ENCODE measurements at regions not wholly inside any gene's neighbourhood (a gene's known extent, or its start where the extent isn't known, plus 50 kb on each side); places are given as distances from the start of the nearest gene placed in this dataset.

- no peak for ATAC-seq
- TF ChIP-seq OSR1 (CRISPR knock-in tag; IDR thresholded peaks at IDR 0.05) = no peak
- no peak for TF ChIP-seq GLIS3 (CRISPR knock-in tag; IDR thresholded peaks at IDR 0.05)
- no peak for TF ChIP-seq POU6F1 (CRISPR knock-in tag; IDR thresholded peaks at IDR 0.05; ENCODE audit: borderline replicate concordance, low read depth)
- TF ChIP-seq, protein P1, sequence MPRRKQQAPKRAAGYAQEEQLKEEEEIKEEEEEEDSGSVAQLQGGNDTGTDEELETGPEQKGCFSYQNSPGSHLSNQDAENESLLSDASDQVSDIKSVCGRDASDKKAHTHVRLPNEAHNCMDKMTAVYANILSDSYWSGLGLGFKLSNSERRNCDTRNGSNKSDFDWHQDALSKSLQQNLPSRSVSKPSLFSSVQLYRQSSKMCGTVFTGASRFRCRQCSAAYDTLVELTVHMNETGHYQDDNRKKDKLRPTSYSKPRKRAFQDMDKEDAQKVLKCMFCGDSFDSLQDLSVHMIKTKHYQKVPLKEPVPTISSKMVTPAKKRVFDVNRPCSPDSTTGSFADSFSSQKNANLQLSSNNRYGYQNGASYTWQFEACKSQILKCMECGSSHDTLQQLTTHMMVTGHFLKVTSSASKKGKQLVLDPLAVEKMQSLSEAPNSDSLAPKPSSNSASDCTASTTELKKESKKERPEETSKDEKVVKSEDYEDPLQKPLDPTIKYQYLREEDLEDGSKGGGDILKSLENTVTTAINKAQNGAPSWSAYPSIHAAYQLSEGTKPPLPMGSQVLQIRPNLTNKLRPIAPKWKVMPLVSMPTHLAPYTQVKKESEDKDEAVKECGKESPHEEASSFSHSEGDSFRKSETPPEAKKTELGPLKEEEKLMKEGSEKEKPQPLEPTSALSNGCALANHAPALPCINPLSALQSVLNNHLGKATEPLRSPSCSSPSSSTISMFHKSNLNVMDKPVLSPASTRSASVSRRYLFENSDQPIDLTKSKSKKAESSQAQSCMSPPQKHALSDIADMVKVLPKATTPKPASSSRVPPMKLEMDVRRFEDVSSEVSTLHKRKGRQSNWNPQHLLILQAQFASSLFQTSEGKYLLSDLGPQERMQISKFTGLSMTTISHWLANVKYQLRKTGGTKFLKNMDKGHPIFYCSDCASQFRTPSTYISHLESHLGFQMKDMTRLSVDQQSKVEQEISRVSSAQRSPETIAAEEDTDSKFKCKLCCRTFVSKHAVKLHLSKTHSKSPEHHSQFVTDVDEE (CRISPR knock-in tag; IDR thresholded peaks at IDR 0.05) = no peak
- TF ChIP-seq ZNF8 (CRISPR knock-in tag; IDR thresholded peaks at IDR 0.05) = no peak
- TF ChIP-seq CSDC2 (CRISPR knock-in tag; IDR thresholded peaks at IDR 0.05) = no peak
- TF ChIP-seq CSRNP3 (CRISPR knock-in tag; IDR thresholded peaks at IDR 0.05) = no peak
- TF ChIP-seq ZFP3 (CRISPR knock-in tag; IDR thresholded peaks at IDR 0.05) = no peak
- TF ChIP-seq ZFP30 (CRISPR knock-in tag; IDR thresholded peaks at IDR 0.05) = no peak
- TF ChIP-seq BACH2 (CRISPR knock-in tag; IDR thresholded peaks at IDR 0.05; ENCODE audit: borderline replicate concordance) = no peak
- TF ChIP-seq, protein P2, sequence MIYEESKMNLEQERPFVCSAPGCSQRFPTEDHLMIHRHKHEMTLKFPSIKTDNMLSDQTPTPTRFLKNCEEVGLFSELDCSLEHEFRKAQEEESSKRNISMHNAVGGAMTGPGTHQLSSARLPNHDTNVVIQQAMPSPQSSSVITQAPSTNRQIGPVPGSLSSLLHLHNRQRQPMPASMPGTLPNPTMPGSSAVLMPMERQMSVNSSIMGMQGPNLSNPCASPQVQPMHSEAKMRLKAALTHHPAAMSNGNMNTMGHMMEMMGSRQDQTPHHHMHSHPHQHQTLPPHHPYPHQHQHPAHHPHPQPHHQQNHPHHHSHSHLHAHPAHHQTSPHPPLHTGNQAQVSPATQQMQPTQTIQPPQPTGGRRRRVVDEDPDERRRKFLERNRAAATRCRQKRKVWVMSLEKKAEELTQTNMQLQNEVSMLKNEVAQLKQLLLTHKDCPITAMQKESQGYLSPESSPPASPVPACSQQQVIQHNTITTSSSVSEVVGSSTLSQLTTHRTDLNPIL (CRISPR knock-in tag; IDR thresholded peaks at IDR 0.05; ENCODE audit: low read depth) = no peak
- no peak for TF ChIP-seq ZC3H10 (CRISPR knock-in tag; IDR thresholded peaks at IDR 0.05)
- TF ChIP-seq, protein P3, sequence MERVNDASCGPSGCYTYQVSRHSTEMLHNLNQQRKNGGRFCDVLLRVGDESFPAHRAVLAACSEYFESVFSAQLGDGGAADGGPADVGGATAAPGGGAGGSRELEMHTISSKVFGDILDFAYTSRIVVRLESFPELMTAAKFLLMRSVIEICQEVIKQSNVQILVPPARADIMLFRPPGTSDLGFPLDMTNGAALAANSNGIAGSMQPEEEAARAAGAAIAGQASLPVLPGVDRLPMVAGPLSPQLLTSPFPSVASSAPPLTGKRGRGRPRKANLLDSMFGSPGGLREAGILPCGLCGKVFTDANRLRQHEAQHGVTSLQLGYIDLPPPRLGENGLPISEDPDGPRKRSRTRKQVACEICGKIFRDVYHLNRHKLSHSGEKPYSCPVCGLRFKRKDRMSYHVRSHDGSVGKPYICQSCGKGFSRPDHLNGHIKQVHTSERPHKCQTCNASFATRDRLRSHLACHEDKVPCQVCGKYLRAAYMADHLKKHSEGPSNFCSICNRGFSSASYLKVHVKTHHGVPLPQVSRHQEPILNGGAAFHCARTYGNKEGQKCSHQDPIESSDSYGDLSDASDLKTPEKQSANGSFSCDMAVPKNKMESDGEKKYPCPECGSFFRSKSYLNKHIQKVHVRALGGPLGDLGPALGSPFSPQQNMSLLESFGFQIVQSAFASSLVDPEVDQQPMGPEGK (CRISPR knock-in tag; IDR thresholded peaks at IDR 0.05; ENCODE audit: borderline replicate concordance) = no peak
- TF ChIP-seq ZNF565 (CRISPR knock-in tag; conservative IDR thresholded peaks at IDR 0.05; ENCODE audit: low read depth) = no peak
- no peak for TF ChIP-seq ARNTL (CRISPR knock-in tag; IDR thresholded peaks at IDR 0.05; ENCODE audit: borderline replicate concordance, low read depth)
- TF ChIP-seq ISL1 (CRISPR knock-in tag; IDR thresholded peaks at IDR 0.05) = no peak
- TF ChIP-seq TCF4 (CRISPR knock-in tag; IDR thresholded peaks at IDR 0.05; ENCODE audit: borderline replicate concordance) = no peak
- no peak for TF ChIP-seq SNAI2 (CRISPR knock-in tag; IDR thresholded peaks at IDR 0.05)
- no peak for TF ChIP-seq ESRRG (CRISPR knock-in tag; IDR thresholded peaks at IDR 0.05)
Observed at GRCh38 chr4:8691151-8691775, 98.7 kb downstream of the CPZ start.

- no peak for ATAC-seq
- no peak for TF ChIP-seq GLIS3 (CRISPR knock-in tag; IDR thresholded peaks at IDR 0.05)
- no peak for TF ChIP-seq ZC3H10 (CRISPR knock-in tag; IDR thresholded peaks at IDR 0.05)
- TF ChIP-seq, protein P1 (CRISPR knock-in tag; IDR thresholded peaks at IDR 0.05) = no peak
- TF ChIP-seq RARB (CRISPR knock-in tag; IDR thresholded peaks at IDR 0.05) = no peak
- no peak for TF ChIP-seq TCF4 (CRISPR knock-in tag; IDR thresholded peaks at IDR 0.05; ENCODE audit: borderline replicate concordance)
- no peak for TF ChIP-seq ZNF70 (CRISPR knock-in tag; IDR thresholded peaks at IDR 0.05)
- no peak for TF ChIP-seq ZFP30 (CRISPR knock-in tag; IDR thresholded peaks at IDR 0.05)
- TF ChIP-seq TOX (CRISPR knock-in tag; IDR thresholded peaks at IDR 0.05; ENCODE audit: borderline replicate concordance) = no peak
- TF ChIP-seq ARNTL (CRISPR knock-in tag; IDR thresholded peaks at IDR 0.05; ENCODE audit: borderline replicate concordance, low read depth) = no peak
- no peak for TF ChIP-seq ISL1 (CRISPR knock-in tag; IDR thresholded peaks at IDR 0.05)
- TF ChIP-seq CSDC2 (CRISPR knock-in tag; IDR thresholded peaks at IDR 0.05) = no peak
- TF ChIP-seq, protein P2 (CRISPR knock-in tag; IDR thresholded peaks at IDR 0.05; ENCODE audit: low read depth) = no peak
- TF ChIP-seq OSR1 (CRISPR knock-in tag; IDR thresholded peaks at IDR 0.05) = no peak
- no peak for TF ChIP-seq SNAI2 (CRISPR knock-in tag; IDR thresholded peaks at IDR 0.05)
Observed at GRCh38 chr4:8690216-8691150, 97.9 kb downstream of the CPZ start.
